RCC 7860 (cell line): ENCODE measurements at regions not wholly inside any gene's neighbourhood (a gene's known extent, or its start where the extent isn't known, plus 50 kb on each side); places are given as distances from the start of the nearest gene placed in this dataset.

Experiments used
- DNase-seq: peaks from one replicate; pipeline ENCODE4 v3.0.0-alpha.2; 2015; ENCODE audit warnings: low spot score
- FAIRE-seq: peaks from 2 replicates; lab custom pipeline; 2012; peaks lifted over from hg19 to GRCh38; lab: Jason Lieb, UNC

DNA sequence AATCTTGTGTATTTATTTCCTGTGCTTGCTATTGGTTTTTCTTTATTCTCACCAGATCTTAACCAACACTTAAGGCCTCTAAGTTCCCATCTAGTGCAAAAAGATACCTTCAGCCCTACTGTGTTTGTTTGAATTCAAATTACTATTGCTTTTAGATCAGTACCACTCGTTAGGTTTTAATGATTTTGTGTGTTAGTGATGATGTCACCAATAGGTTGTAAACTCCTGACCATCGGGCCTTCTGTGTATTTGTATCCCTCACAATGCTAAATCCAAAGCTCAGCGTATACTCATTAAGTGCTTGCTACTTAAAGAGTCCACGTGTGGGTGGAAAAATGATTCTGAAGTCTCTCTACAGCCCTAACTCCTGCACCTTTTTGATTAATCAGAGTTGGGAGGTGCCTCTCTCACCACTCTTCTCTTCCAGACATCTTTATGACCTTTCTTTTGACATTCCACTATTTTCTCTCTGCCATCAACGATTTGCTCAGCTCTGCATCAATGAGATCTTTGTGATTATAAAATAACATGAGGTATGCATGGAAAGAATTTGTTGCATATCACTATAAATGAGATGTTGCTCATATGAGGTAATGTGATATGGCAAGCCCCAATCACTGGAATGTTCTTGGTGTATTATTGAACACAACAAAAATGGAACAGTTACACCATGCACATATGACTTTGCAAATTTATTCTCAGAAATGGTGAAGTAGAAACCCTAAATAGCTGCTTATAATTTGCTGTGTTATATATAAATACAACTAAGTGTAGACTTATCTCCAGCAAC, 55.1 kb upstream of the LAMA2 start:
- FAIRE-seq (no peak), DNase-seq (no peak)

DNA sequence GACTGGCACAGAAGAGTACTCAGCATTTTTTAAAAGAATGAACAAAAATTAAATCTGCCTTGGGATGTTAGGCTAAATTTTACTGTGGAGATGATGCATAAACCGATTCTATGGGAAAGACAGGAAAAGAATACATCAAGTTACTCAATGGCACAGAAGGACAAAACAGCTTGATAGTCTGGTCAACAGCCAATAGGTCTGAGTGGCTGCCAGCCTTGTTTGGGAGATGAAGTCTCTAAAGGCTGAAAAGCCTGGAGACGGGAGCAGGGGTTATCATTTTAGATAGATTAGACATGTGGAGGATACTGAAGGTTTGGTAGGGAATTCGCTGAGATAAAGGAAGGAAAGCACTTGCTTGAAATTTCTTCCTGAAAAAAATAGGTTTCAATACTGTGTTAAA, 56.3 kb upstream of the LAMA2 start:
- no peak for DNase-seq
- no peak for FAIRE-seq

DNA sequence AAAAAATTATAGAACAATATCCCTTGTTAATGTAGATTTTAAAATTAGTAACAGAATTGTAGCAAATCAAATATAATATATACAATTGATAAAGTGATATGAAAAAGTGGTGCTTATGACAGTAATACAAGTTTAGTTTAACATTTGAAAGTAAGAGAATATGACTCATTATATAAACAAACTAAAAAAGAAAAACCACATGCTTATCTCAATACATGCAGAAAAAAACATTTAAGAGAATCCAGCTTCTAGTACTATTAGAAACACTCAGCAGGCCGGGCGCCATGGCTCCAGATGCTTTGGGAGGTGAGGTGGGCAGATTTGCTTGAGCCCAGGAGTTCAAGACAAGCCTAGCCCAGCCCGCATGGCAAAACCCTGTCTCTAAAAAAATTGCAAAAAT, 60.7 kb upstream of the LAMA2 start:
- FAIRE-seq (no peak), DNase-seq (no peak)

DNA sequence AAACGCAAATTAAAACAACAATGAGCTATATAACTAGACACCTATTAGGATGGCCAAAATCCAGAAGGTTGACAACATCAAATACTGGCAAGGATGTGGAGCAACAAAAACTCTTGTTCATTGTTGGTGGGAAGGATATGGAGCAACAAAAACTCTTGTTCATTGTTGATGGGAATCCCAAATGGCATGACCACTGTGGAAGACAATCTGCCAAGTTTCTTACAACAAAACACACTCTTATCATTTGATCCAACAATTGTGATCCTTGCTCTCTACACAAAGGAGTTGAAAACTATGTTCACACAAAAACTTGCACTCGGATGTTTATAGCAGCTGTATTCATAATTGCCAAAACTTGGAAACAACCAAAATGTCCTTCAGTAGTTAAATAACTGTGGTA, 61.8 kb upstream of the LAMA2 start:
- DNase-seq (no peak), FAIRE-seq (no peak)

DNA sequence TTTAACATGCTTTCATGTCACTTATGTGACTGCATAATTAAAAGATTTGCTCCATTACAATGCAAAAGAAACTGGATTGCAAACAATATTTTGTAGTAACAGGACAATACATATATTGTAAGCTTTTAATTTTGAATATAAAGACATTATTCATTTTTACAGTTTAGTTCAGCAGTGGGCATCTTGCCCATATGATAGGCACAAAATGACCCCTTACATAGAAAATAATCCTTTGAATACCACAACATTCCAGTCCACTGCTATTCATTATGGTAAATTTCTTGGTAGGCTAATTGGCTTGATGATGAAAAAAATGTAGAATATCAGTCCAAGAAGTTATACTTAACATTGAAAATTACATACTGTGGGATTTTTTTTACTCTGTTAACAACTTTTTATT, 74.1 kb upstream of the LAMA2 start:
- no peak for FAIRE-seq
- DNase-seq = no peak

GRCh38 chr6:128807577-128807976, 75.4 kb upstream of the LAMA2 start:
- DNase-seq (no peak), FAIRE-seq (no peak)

- DNase-seq (no peak), FAIRE-seq (no peak)
Measured at GRCh38 chr6:128806261-128806660, 76.7 kb upstream of the LAMA2 start.

- no peak for DNase-seq
- FAIRE-seq = no peak
Measured at GRCh38 chr6:128803911-128804310, 79.0 kb upstream of the LAMA2 start.

GRCh38 chr6:128801621-128802020, 81.3 kb upstream of the LAMA2 start:
- no peak for DNase-seq
- FAIRE-seq = no peak

DNA sequence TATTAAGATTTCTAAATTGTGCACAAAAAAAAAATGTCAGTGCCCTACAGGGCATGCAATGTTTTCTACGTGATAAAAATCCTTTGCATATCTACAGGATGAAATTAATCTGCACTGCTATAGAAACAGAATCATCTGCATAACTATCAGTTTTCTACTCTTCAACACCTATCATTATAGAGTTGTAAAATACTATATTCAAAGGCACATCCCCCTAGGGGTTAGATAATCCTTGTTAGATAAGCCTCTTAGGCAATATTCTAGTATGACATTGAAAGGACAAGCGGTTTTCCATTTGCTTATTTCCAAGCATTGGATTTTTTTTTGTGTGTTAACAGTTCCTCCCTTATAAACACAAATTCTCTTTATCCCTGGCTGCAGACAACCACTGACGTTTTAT, 98.7 kb upstream of the LAMA2 start:
- FAIRE-seq = no peak
- DNase-seq = no peak

DNA sequence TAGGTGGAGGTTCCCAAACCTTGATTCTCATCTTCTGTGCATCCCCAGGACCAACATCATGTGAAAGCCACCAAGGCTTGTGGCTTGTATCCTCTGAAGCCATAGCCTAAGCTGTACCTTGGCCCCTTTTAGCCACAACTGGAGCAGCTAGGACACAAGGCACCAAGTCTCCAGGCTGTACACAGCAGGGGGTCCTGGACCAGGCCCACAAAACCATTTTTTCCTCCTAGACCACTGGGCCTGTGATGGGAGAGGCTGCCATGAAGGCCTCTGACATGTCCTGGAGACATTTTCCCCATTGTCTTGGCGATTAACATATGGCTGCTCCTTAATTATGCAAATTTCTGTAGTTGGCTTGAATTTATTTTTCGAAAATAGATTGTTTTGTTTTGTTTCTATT, 114.8 kb upstream of the LAMA2 start:
- FAIRE-seq = no peak
- DNase-seq = no peak

GRCh38 chr6:128767705-128768104, 115.2 kb upstream of the LAMA2 start:
- DNase-seq (no peak), FAIRE-seq (no peak)

DNA sequence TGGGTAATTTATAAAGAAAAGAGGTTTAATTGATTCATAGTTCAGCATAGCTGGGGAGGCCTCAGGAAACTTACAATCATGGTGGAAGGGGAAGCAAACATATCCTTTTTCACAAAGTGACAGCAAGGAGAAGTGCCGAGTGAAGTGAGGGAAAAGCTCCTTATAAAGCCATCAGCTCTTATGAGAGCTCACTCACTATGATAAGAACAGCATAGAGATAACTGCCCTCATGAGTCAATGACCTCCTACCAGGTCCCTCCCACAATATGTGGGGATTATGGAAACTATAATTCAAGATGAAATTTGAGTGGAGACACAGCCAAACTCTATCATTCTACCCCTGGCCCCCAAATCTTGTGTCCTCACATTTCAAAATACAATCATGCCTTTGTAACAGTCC, 115.8 kb upstream of the LAMA2 start:
- DNase-seq = no peak
- FAIRE-seq = no peak

GRCh38 chr6:128763599-128764300, 119.2 kb upstream of the LAMA2 start:
- DNase-seq = no peak

GRCh38 chr6:128759901-128760300, 123.0 kb upstream of the LAMA2 start:
- DNase-seq (no peak), FAIRE-seq (no peak)

More at GRCh38 chr6:128763599-128764300, 119.2 kb upstream of the LAMA2 start:
- FAIRE-seq = no peak

DNA sequence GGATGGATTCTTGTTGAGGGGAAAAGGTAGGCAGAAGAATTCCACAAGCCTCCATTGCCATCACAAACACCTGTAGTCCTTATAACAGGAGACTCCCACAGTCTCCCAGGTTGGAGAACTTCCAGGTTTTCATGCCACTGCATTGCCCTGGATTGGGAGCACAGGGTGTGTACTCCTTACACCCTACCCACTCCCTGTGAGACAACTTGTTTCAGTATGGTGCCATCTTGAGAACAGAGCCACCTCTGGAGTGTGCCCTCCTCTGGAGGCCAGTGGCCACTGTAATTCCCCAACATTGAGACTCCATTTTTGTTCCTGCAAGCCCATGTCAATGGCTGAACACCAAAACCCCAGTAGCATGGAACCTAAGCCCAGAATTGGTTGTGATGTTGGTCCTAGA, 123.5 kb upstream of the LAMA2 start:
- FAIRE-seq = no peak
- no peak for DNase-seq

DNA sequence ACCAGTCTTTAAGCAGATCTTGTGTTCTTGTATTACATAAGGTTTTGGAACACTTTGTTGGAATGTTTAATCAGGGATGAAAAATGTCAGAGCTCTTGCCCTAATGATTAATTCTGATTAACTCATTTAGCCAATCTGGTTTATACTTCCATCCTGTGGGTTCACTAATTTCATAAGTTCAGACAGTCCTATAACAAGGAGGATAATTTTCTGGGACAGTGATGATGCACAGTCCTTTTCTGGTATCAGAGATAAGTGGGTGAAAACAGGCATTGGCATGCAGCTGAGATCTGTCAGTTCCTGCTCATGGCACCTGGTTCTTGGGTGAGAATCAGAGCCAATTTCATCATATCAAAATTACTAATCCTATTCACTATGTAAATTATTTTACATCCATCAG, 125.0 kb upstream of the LAMA2 start:
- no peak for FAIRE-seq
- DNase-seq = no peak

GRCh38 chr6:128754658-128755256, 128.2 kb upstream of the LAMA2 start:
- DNase-seq = no peak
- FAIRE-seq = no peak

DNA sequence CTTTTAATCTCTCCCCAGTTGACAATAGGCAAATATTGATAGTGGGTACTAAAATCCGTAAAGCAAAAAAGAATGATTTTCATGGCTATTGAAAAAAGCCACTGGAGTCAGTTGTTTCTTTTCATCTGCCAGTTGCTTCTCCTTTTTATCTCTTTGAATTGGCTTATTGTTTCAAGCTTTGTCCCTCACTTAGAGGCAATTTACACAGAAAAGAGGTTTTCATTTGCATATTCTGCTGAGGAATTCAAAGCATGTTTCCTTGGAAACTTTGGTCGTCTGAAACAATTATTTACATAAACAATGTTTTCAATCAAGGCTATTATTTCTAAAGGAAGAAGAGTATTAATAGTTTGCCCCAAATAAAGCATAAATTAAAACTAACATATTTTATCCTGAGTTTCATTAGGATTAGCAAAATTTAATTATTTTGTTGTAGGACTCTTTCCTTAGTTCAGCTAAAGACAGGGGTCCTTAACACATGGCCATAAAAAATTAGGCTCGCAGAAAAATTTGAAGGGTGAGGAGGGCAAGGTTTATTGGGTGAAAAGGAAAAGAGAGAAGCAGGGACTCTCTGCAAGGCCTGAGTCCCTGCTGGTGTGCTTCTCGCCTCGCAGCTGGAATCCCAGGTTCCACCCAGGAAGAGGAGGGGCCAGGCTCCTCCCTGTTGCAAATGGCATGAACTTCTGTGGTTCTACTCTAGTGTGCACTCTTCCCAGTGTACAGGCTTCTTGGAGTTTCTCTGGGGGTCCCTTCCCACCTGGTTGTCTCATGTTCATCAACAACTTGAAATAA, 138.8 kb upstream of the LAMA2 start:
- FAIRE-seq (no peak), DNase-seq (no peak)

- FAIRE-seq (no peak), DNase-seq (no peak)
Measured at GRCh38 chr6:128742900-128743299, 140.0 kb upstream of the LAMA2 start.

DNA sequence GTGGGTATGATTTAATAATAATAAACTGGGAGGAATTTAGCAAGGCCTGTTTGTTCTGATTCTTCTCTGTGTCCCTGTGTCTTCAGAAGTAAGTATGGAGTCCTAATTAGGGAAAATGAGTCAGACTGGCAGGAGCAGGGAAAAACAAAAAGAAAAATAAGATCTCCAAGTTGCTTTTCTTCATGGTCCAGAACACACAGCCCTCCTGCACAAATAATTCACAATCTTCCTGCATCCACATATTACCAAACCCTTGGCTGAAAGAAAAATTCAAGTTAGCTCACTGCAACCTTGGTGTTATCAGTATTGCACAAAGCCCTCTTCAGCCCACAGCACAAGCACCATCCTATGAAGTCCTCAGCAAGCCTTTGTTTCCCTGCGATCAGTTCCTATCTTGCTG, 142.0 kb upstream of the LAMA2 start:
- DNase-seq (no peak), FAIRE-seq (no peak)
